ENCODE measurements at regions not wholly inside any gene's neighbourhood (a gene's known extent, or its start where the extent isn't known, plus 50 kb on each side); places are given as distances from the start of the nearest gene placed in this dataset.

DNA sequence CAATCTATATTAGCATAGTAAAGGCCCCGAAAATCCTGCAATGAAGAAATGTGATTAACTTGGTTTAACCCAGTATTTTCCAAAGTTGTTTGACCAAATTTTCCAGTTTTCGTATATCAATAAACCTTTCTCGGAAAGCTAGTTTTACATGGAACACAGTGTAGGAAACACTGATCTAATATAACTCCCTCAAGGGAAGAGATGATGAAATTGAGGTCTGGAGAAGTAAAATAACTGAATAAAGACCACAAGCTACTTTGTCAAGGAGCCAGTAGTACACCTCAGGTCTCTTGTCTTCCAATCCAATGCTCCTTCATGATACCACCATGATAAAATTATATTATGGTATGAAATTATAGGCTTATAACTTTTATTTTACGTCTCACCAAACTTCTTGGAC is 118.1 kb upstream of the TARS1 start:
- no peaks in the 10 kb centered on the region for H3K36me3 Mint-ChIP-seq
- DNase-seq: no peak
- H3K27me3 Mint-ChIP-seq (ENCODE audit: low read depth in 3 of 3): peaks cover 0 to 3% (median 2%) of the 10 kb centered on the region in 3 donors
- no peaks in the 10 kb centered on the region for H3K4me1 Mint-ChIP-seq
- H3K9me3 Mint-ChIP-seq: peaks cover 0 to 5% (median 2%) of the 10 kb centered on the region in 6 donors
- no peak overlapping the region for H3K4me3 Mint-ChIP-seq
- no peak overlapping the region for H3K27ac Mint-ChIP-seq

DNA sequence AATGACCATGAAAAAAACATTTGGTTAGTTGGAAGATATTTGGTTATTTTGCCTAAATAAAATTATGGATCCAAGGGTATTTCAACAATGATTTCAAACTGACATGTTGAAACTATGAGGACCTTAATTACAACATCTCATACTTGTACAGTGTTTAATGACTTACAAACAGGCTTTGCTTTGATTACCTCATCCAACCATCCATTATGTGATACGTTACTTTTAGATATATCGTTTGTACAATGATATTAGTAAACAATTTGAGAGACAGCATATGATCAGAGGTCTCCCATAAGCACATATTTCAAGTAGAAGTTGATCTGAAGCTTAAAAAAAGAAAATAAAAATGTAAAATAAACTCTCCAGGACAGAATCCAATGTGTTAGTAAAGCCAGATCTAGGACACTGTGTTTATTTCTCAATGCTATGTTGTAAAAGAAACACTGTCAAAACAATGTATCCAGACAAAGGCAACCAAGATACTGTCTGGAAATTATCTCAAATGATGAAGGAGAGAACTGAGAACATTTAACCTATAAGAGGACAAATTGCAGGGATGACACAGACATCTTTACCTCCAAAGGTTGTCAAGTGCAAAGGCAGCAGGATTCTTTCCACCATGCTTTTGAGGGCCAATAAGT is 116.0 kb upstream of the TARS1 start:
- Mint-ChIP-seq H3K4me3 (no peak overlapping the region), H3K4me1 (no peaks in the 10 kb centered on the region), H3K27ac (no peak overlapping the region), H3K9me3 (peaks cover 0 to 5% (median 2%) of the 10 kb centered on the region in 6 donors), H3K27me3 (ENCODE audit: low read depth in 3 of 3) (peaks cover 0 to 2% (median 0%) of the 10 kb centered on the region in 3 donors), H3K36me3 (no peaks in the 10 kb centered on the region)
- DNase-seq: no peak

DNA sequence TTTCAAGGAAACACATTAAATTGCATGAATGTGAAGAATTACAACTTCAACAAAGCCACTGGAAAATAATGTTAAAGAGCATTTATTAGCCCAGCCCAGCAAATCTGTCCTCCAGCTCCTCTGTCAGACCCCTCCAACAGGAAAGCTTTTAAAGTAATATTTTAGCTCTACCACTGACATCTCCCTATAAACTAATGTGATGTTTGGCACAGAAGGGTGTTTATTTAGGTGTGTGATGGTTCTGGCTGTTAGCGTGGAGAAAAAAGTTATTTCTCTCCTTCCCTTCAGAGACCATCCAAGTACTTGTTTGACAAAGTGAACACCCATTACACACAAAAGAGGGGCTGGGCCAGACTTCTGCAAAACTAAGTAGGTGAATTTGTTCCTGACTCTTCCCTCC is 111.9 kb upstream of the TARS1 start:
- H3K27ac Mint-ChIP-seq: no peak overlapping the region
- no peaks in the 10 kb centered on the region for H3K36me3 Mint-ChIP-seq
- peaks cover 0 to 2% (median 0%) of the 10 kb centered on the region in 3 donors for H3K27me3 Mint-ChIP-seq (ENCODE audit: low read depth in 3 of 3)

DNA sequence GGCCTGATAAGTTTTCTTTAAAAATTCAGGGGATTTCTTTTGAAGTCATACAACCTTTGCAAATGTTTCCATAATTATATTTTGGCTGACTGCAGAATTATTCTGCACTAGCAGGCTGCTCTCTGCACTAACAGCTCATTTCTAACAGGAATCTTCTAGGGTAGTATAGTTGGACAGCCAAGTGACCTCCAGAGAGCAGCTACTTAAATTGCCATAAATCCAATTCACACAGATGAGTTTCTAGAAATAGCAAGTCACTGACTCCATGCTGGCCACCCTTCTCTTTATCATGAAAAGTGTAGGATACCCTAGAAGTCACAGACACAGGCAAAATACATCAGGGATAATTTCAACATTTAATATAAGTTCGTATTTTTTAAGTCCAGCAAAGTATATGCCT is 110.9 kb upstream of the TARS1 start:
- H3K27ac Mint-ChIP-seq: no peak overlapping the region
- peaks cover 0 to 4% (median 0%) of the 10 kb centered on the region in 6 donors for H3K9me3 Mint-ChIP-seq
- peaks cover 0 to 2% (median 0%) of the 10 kb centered on the region in 3 donors for H3K27me3 Mint-ChIP-seq (ENCODE audit: low read depth in 3 of 3)
- no peaks in the 10 kb centered on the region for H3K36me3 Mint-ChIP-seq
- no peaks in the 10 kb centered on the region for H3K4me1 Mint-ChIP-seq
- DNase-seq: no peak
- H3K4me3 Mint-ChIP-seq: no peak overlapping the region

More for the DNA sequence above, 111.9 kb upstream of the TARS1 start:
- DNase-seq: no peak
- Mint-ChIP-seq H3K4me3 (no peak overlapping the region), H3K4me1 (no peaks in the 10 kb centered on the region), H3K9me3 (peaks cover 0 to 5% (median 2%) of the 10 kb centered on the region in 6 donors)

DNA sequence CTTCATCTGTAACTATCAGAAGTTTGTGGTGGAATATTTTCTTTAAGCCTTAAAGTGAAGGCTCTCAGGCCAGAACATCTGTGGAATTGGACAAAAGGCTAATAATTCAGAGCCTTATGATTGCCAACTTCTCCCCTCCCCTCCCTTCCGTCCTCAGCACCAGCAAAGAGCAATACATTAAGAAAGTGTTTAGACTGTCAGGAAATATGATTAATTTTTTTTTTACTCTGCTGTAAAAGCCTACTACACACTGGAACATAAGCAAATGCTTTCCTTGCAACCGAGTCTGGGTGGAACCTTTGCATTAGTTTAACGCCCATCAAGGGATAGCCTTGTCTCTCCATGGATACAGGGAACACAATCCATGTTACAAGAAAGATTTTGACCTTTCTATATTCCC is 110.3 kb upstream of the TARS1 start:
- Mint-ChIP-seq H3K9me3 (peaks cover 0 to 4% (median 0%) of the 10 kb centered on the region in 6 donors), H3K4me3 (no peak overlapping the region), H3K27ac (no peak overlapping the region), H3K36me3 (no peaks in the 10 kb centered on the region), H3K4me1 (no peaks in the 10 kb centered on the region), H3K27me3 (ENCODE audit: low read depth in 3 of 3) (peaks cover 0 to 2% (median 0%) of the 10 kb centered on the region in 3 donors)
- DNase-seq: no peak

DNA sequence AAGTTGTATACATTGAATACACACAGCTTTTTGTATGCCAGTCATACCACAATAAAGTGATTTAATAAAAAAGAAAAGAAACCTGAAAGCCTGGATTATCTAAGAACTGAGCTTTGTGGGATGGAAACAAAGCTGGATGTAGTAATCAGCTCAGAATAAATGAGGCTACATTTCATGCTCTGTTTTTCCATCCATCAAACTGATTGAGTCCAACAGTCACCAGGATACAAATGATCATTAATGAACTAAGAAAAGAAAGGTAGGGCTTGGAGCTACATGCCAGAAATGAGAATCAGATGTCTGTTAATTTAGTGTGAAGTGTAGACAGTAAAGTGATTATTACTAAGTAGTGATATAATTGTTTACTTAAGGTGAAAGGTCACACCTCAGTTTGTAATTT is 109.8 kb upstream of the TARS1 start:
- Mint-ChIP-seq H3K9me3 (peaks cover 0 to 4% (median 0%) of the 10 kb centered on the region in 6 donors), H3K36me3 (no peaks in the 10 kb centered on the region), H3K27ac (no peak overlapping the region), H3K4me3 (no peak overlapping the region), H3K4me1 (no peaks in the 10 kb centered on the region), H3K27me3 (ENCODE audit: low read depth in 3 of 3) (peaks cover 0 to 2% (median 0%) of the 10 kb centered on the region in 3 donors)
- no peak for DNase-seq

DNA sequence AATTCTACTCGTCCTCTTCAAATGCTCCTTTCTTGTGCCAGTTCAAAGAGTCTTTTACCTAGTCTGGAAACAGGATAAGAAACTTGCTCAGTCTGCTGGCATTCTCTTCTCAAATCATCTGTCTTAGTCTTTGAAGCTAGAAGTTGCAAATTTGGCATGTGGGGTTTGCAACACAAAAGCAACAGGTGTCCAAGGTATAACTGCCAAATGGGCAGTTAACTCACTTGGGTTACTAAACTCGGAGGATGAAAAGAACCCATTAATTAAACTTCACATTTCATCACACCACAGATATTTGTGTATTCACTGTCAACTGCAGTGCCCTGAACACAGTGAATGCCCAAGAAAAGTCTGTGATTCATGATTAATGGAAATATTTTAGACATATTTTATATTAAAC is 108.0 kb upstream of the TARS1 start:
- no peak overlapping the region for H3K27ac Mint-ChIP-seq
- no peaks in the 10 kb centered on the region for H3K36me3 Mint-ChIP-seq
- no peaks in the 10 kb centered on the region for H3K4me1 Mint-ChIP-seq
- DNase-seq: no peak
- H3K4me3 Mint-ChIP-seq: no peak overlapping the region
- H3K9me3 Mint-ChIP-seq: no peaks in the 10 kb centered on the region
- H3K27me3 Mint-ChIP-seq (ENCODE audit: low read depth in 3 of 3): no peaks in the 10 kb centered on the region

DNA sequence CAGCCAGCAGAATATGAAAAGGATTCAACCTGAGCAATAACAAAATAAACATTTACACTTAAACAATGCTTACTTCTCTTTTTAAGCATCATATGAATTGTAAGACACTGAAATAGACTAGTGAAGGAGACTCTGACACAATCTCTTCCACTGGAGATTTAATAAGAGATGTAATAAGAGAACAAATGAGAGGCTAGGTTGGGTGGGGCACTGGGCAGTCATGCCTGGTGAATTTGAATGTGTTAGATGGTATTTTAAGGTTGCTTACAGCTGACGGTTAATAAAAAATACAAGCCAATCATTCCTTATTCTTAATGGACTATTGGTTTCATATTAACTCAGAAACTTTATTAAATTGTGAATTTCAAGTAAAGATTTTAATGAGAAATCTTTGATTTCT is 105.9 kb upstream of the TARS1 start:
- H3K27me3 Mint-ChIP-seq (ENCODE audit: low read depth in 3 of 3): no peaks in the 10 kb centered on the region
- no peak for DNase-seq
- H3K9me3 Mint-ChIP-seq: peaks cover 0 to 1% (median 0%) of the 10 kb centered on the region in 6 donors
- H3K4me3 Mint-ChIP-seq: no peak overlapping the region
- no peaks in the 10 kb centered on the region for H3K36me3 Mint-ChIP-seq
- H3K27ac Mint-ChIP-seq: no peak overlapping the region
- no peaks in the 10 kb centered on the region for H3K4me1 Mint-ChIP-seq

DNA sequence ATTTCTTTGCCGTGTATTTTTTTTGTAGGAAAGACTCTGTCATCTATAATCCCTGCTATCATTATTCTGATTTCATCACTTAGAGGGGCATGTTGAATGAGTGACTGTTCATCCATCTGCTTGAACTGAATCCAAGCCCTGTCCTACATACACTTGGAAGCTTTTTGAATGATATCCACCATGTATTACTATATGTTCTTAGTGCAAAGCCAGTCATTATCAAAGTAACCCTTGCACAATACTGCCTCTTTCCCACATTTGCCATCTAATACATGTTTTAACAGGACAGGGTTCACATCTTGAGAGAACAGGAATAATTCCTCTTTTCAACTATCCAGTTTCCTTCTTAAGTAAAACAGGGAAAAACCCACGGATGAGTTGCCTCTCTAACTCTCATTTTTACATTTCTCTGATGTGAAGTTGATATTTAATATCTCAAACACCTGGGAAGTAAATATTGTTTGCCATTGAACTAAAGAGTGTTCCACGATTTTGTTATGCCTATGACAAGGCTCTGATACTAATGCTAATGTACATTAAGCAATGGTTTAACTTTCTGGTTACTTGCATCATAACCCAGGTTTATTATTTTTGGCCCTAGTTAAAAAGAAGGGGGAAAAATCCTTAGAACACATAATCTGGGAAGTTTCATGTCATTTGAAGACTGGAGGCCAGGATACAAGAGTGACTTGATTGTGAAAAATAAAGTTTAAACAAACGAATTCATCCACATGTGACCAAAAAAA is 103.7 kb upstream of the TARS1 start:
- Mint-ChIP-seq H3K27me3 (ENCODE audit: low read depth in 3 of 3) (no peaks in the 10 kb centered on the region), H3K9me3 (peaks cover 0 to 4% (median under 1%) of the 10 kb centered on the region in 6 donors)

DNA sequence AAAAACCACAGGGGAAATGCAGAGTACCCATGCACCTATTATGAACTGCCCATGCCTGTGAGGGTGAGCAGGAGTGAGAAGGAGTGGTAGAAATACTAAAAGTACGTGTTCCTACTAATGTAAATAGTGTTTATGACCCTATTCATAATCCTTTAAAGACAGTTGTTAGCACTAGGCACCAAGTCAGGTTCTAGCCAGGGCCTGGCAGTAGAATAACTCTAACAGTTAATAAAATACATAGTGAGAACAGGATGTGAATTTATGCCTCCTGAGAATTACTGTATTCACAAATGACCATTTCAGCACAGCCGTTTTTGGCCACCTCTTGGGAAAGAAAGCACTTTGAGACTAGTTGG is 103.2 kb upstream of the TARS1 start:
- Mint-ChIP-seq H3K36me3 (no peaks in the 10 kb centered on the region), H3K4me1 (no peaks in the 10 kb centered on the region), H3K9me3 (peaks cover 0 to 4% (median under 1%) of the 10 kb centered on the region in 6 donors), H3K27me3 (ENCODE audit: low read depth in 3 of 3) (no peaks in the 10 kb centered on the region), H3K4me3 (no peak overlapping the region), H3K27ac (no peak overlapping the region)
- no peak for DNase-seq

More for the DNA sequence above, 103.7 kb upstream of the TARS1 start:
- Mint-ChIP-seq H3K4me1 (no peaks in the 10 kb centered on the region), H3K36me3 (no peaks in the 10 kb centered on the region), H3K27ac (no peak overlapping the region), H3K4me3 (no peak overlapping the region)
- DNase-seq: no peak

DNA sequence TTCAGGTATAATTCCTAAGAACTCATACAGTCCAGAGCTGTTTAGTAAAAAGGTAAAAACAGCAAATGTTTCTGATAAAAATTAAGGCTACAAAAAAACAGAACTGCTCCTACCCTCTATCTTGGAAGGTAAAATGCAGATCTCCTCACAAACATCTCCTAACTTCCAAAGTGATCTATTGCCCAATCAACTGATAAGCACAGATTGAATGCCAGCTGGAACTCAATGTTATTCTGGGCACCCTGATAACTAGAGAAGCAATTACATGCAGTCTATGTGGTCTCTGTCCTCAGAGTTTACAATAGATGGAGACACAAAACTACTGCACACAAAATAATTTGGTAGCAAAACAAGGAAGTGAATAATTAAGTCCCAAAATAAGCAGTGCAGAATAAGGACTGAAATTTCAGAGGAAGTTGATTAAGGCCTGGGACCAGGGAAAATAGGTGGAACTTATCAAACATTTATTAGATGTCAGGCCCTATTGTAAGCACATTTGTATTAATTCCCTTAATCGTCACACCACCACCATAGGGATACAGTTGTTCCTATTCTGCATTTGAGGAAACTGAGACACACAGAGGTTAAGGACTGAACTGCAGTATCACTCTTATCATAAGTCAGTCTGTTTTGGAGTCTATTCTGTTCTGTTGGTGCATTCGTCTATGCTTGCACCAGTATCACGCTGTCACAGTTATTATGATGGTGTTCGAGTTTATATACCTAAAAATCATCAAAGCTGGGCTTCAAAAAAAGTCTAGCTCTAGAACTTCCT is 102.2 kb upstream of the TARS1 start:
- no peaks in the 10 kb centered on the region for H3K36me3 Mint-ChIP-seq
- no peak overlapping the region for H3K4me3 Mint-ChIP-seq
- peaks cover 0 to 4% (median 1%) of the 10 kb centered on the region in 6 donors for H3K9me3 Mint-ChIP-seq

DNA sequence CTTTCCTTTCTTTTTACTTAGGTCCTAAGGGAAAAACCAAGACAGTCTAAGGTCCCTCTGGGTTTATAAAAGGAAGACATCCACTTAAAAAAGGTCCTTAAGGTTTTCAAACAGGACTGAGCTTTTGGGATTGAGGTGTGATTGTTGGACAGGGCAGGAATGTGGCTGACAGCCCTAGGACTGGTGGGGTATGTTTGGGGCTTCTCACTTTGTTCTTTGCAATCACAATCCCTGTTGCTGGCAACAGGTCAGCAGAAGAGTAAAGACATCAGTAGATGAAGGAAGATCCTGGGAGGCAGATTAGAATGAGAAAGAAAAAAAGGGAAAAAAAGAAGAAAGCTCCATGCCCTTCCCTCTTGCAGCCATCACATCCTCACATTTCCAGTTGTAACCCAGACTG is 101.4 kb upstream of the TARS1 start:
- Mint-ChIP-seq H3K36me3 (no peaks in the 10 kb centered on the region), H3K4me3 (no peak overlapping the region), H3K27me3 (ENCODE audit: low read depth in 3 of 3) (no peaks in the 10 kb centered on the region), H3K4me1 (no peaks in the 10 kb centered on the region), H3K27ac (no peak overlapping the region), H3K9me3 (peaks cover 0 to 4% (median 1%) of the 10 kb centered on the region in 6 donors)
- DNase-seq: no peak

More for the DNA sequence above, 102.2 kb upstream of the TARS1 start:
- no peak overlapping the region for H3K27ac Mint-ChIP-seq
- DNase-seq: no peak
- no peaks in the 10 kb centered on the region for H3K27me3 Mint-ChIP-seq (ENCODE audit: low read depth in 3 of 3)
- no peaks in the 10 kb centered on the region for H3K4me1 Mint-ChIP-seq

DNA sequence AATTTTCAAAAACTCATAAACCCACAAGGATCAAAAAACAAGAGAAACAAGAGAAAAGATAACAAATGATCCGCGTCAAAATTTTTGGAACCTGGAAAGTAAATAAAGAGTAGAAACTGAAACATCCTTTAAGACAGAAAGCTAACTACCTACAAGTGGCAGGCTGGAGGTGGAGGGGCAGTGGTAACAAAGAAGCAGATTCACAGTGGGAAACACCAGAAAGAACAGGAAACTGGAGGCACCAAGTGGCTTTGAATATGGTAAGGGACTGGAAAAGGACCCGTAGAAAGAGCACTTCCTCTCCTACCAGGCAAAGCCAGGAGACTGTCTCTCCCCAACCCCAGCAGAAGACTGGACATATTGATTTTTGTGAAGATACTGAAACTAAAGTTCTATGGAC is 100.6 kb upstream of the TARS1 start:
- DNase-seq: no peak
- Mint-ChIP-seq H3K9me3 (peaks cover 0 to 4% (median 1%) of the 10 kb centered on the region in 6 donors), H3K27me3 (ENCODE audit: low read depth in 3 of 3) (no peaks in the 10 kb centered on the region), H3K27ac (no peak overlapping the region), H3K4me1 (no peaks in the 10 kb centered on the region), H3K36me3 (no peaks in the 10 kb centered on the region), H3K4me3 (no peak overlapping the region)

DNA sequence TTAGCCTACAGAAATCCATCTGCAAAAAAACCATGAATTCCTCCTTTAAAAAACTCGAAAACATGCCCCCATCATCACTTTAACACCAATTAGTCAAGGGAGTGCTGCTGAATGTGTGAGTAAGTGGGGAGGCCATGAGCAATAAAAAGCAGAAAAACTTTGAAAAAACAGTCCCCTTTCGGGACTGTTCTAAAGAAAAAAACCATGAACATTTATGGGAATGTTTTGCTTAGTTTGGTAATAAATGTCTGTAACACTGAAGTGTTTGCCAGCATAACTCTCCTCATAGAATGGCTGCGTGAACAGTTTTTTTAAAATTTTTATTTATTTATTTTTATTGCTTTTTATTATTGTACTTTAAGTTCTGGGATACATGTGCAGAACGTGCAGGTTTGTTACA is 99.4 kb upstream of the TARS1 start:
- Mint-ChIP-seq H3K27me3 (ENCODE audit: low read depth in 3 of 3) (no peaks in the 10 kb centered on the region), H3K36me3 (no peaks in the 10 kb centered on the region), H3K4me1 (no peaks in the 10 kb centered on the region), H3K9me3 (peaks cover 0 to 4% (median 1%) of the 10 kb centered on the region in 6 donors), H3K4me3 (no peak overlapping the region), H3K27ac (no peak overlapping the region)
- DNase-seq: no peak
